Tibial artery (tissue), 4 donors: ENCODE measurements at regions not wholly inside any gene's neighbourhood (a gene's known extent, or its start where the extent isn't known, plus 50 kb on each side); places are given as distances from the start of the nearest gene placed in this dataset.

ENCODE experiments used
- DNase-seq, 2 donors: peaks; one replicate each; pipeline ENCODE4 v3.0.0-alpha.2; 2019
- H3K27ac ChIP-seq, 2 donors: fragments of 200-600 bp; sonication (generic) in 1 of 2; 1 replicate in 1 of 2; 2 replicates in 1 of 2; pipeline ENCODE4 v1.5.1; 2018 to 2019; ENCODE audit warnings: mild to moderate bottlenecking in 1 of 2
- H3K27me3 ChIP-seq, 2 donors: fragments of 200-600 bp; sonication (generic) in 1 of 2; one replicate each; pipeline versions ENCODE4 v1.5.1 to v1.6.0; 2016 to 2019
- H3K36me3 ChIP-seq, 3 donors: fragments of 200-600 bp; sonication (generic) in 2 of 3; one replicate each; pipeline ENCODE4 v1.5.1; 2016 to 2019; ENCODE audit warnings: mild to moderate bottlenecking in 2 of 3
- H3K4me1 ChIP-seq, 4 donors: fragments of 200-600 bp; sonication (generic) in 2 of 4; 1 replicate in 3 of 4; 2 replicates in 1 of 4; pipeline ENCODE4 v1.5.1; 2016 to 2019
- H3K4me3 ChIP-seq, 2 donors: fragments of 200-600 bp; sonication (generic) in 1 of 2; 1 replicate in 1 of 2; 2 replicates in 1 of 2; pipeline ENCODE4 v1.5.1; 2018 to 2019; ENCODE audit warnings: mild to moderate bottlenecking in 2 of 2
- H3K9me3 ChIP-seq, 3 donors: fragments of 200-600 bp; sonication (generic) in 1 of 3; one replicate each; pipeline ENCODE4 v1.5.1; 2016 to 2019
- intact Hi-C: fragments of 100-400 bp; cut with DNase I; formaldehyde crosslinking; loops from one replicate; pipeline ENCODE4 v1.15.0; 2023; ENCODE audit warnings: low total_unique reads
- TF ChIP-seq, protein P1 (sequence below), 2 experiments: fragments of 200-600 bp in 1 of 2; fragments of 450-650 bp in 1 of 2; IDR thresholded peaks; one replicate each; pipeline ENCODE4 v1.5.1; 2017 to 2019; ENCODE audit warnings: antibody characterized with exemption in 2 of 2, mild to moderate bottlenecking in 1 of 2, moderate library complexity in 1 of 2

DNA sequence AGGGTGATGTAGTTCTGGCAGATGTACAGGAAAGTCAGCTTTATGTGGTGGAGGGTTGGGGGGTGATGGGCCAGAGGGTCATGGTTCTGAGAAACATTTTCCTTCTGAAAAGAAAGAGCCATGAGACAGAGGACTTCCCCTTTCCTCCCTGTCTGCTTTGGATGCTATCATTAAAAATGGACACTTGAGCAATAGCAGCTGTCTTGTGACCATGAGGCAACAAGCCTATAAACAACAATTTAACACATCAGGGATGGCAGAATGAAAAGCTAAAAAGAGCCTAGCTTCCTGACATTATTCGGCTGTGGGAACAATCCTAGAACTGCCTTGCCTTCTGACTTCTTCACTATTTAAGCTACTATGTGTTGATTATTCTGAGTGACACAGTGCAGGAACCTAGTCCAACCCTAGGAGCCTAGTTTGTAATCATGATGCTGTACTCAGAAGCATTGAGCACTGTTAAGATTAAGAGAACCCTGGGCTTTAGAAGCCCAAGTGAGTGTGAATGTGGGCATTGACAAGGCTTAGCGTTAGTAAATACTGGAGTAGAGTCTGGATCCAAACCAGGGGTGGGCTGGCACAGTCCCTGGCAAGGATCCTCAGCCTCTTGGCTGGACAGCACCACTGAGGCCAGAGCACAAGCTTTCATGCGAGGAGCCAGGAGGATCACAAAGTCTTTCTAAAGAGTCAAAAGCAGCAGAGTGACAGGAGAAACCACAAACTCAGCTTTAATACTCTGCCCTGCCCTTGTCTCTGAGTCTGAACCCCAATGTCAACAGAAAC lies 178.5 kb upstream of the EGFLAM start:
- no peak for DNase-seq
- intact Hi-C loops, result no loop called here
- Histone ChIP-seq H3K4me1 (no peaks in the 10 kb centered on the region), H3K4me3 (no peak overlapping the region), H3K27ac (no peak overlapping the region), H3K9me3 (no peaks in the 10 kb centered on the region), H3K27me3 (no peaks in the 10 kb centered on the region), H3K36me3 (no peaks in the 10 kb centered on the region)
- TF ChIP-seq, protein P1, sequence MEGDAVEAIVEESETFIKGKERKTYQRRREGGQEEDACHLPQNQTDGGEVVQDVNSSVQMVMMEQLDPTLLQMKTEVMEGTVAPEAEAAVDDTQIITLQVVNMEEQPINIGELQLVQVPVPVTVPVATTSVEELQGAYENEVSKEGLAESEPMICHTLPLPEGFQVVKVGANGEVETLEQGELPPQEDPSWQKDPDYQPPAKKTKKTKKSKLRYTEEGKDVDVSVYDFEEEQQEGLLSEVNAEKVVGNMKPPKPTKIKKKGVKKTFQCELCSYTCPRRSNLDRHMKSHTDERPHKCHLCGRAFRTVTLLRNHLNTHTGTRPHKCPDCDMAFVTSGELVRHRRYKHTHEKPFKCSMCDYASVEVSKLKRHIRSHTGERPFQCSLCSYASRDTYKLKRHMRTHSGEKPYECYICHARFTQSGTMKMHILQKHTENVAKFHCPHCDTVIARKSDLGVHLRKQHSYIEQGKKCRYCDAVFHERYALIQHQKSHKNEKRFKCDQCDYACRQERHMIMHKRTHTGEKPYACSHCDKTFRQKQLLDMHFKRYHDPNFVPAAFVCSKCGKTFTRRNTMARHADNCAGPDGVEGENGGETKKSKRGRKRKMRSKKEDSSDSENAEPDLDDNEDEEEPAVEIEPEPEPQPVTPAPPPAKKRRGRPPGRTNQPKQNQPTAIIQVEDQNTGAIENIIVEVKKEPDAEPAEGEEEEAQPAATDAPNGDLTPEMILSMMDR (IDR thresholded peaks at IDR 0.05), result no peak

DNA sequence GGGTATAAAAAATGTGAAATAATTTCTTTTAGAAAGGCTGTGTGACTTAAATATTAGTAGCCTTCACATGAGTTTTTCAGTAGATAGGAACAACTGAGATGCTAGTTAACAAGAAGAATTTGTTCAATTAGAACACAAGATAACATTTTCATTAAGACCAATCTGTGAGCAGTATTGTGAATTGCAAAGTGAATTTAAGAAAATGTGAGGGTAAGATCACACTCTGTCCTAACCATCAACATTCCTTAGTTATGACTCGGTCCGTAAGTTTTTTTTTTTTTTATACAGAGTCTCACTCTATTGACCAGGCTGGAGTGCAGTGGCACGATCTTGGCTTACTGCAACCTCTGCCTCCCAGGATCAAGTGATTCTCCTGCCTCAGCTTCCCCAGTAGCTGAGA lies 180.2 kb upstream of the EGFLAM start:
- Histone ChIP-seq H3K36me3 (no peaks in the 10 kb centered on the region), H3K4me1 (no peaks in the 10 kb centered on the region), H3K4me3 (no peak overlapping the region), H3K9me3 (peaks cover 0 to 4% (median 0%) of the 10 kb centered on the region in 3 donors), H3K27ac (no peak overlapping the region), H3K27me3 (no peaks in the 10 kb centered on the region)
- TF ChIP-seq, protein P1 (IDR thresholded peaks at IDR 0.05), result no peak
- intact Hi-C loops, result no loop called here
- no peak for DNase-seq

DNA sequence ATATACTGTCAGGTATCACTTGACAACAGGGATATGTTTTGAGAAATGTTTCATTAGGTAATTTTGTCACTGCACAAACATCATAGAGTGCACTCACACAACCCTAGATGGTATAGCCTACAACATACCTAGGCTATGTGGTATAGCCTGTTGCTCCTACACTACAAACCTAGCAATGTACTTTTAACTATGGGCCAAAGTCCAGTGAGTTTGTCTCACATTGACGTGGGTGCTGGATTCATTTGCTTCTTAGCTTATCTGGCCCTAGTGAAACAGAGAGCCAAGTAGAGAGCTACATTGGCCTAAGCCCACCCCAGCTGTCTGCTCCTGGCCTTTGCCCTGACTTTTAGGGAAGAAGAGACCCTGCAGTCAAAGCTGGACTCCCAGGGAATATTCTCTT lies 180.7 kb upstream of the EGFLAM start:
- peaks cover 0 to 4% (median 0%) of the 10 kb centered on the region in 3 donors for H3K9me3 ChIP-seq
- intact Hi-C loops, result no loop called here
- H3K4me1 ChIP-seq, result no peaks in the 10 kb centered on the region
- H3K4me3 ChIP-seq, result no peak overlapping the region
- TF ChIP-seq, protein P1 (IDR thresholded peaks at IDR 0.05), result no peak
- H3K27ac ChIP-seq, result no peak overlapping the region
- DNase-seq, result no peak
- no peaks in the 10 kb centered on the region for H3K27me3 ChIP-seq
- no peaks in the 10 kb centered on the region for H3K36me3 ChIP-seq

DNA sequence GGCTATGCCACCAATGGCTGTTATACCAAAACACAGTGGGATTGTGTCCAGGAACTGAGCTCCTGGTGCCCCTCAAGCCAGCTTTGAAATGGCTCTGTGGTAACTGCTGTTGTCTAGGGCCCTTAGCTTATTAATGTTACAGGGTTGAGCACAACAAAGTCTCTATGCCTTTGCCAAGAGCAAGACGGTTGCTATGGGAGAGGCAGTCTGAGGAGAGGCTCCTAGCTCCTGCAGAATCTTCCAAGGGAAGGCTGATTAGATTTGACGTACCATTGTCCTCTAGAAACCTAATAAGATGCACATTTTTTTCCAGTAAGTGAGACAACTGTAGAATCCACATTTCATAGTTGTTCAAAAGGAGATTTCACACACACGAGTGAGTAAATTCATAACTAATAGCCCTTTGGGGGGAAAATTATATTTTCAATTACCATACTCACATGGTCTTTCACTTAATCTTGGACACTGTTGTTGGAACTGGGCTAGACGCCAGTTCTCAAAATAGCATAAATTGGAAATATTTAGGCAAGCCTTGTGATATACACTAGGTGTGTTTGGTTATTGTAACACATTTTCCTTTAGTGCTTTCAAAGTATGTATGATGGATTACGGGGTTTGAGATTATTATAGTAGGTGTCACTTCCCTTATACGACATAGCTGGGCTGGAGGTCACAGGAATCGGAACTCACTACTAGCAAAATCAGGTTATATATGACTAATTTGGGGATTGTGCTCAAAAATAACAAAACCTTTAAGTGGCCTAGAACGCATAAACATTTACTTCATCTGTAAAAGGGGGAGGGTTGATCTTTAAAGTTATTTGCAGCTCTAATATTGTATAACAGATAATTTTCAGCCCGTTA lies 186.3 kb upstream of the EGFLAM start:
- peaks cover 0 to 4% (median 0%) of the 10 kb centered on the region in 3 donors for H3K9me3 ChIP-seq
- no peak for DNase-seq
- intact Hi-C loops, result no loop called here
- H3K36me3 ChIP-seq, result no peaks in the 10 kb centered on the region
- H3K27ac ChIP-seq, result no peak overlapping the region
- no peaks in the 10 kb centered on the region for H3K4me1 ChIP-seq
- no peak overlapping the region for H3K4me3 ChIP-seq
- TF ChIP-seq, protein P1 (IDR thresholded peaks at IDR 0.05), result no peak
- no peaks in the 10 kb centered on the region for H3K27me3 ChIP-seq

DNA sequence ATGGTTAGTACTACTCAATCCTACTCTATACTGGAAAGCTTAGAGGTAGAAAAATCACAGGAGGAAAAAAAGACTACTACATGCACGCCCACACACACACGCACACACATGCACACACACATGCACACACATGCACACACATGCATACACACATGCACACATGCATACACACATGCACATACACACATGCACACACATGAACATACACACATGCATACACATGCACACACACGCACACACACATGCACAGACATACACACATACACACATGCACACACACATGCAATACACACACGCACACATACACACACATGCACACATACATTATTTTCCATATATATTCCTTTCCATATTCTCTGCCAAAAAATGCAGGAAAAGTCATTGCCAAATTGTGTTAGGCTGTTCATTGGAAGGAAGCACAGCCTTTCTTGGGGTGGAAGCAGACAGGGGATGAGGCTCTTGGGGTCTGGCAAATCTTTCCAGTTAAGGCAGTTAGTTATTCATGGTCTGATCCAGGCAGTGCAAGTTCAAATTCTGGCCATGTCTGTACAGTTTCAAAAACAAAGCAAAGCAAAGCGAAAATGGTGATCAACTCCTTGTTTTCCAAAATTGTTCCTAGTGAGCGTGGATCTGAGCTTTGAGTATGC lies 187.9 kb upstream of the EGFLAM start:
- no peak for DNase-seq
- H3K4me3 ChIP-seq, result no peak overlapping the region
- TF ChIP-seq, protein P1 (IDR thresholded peaks at IDR 0.05), result no peak
- no peak overlapping the region for H3K27ac ChIP-seq
- H3K27me3 ChIP-seq, result no peaks in the 10 kb centered on the region
- no peaks in the 10 kb centered on the region for H3K4me1 ChIP-seq
- intact Hi-C loops, result no loop called here
- no peaks in the 10 kb centered on the region for H3K36me3 ChIP-seq
- peaks cover 0 to 4% (median 0%) of the 10 kb centered on the region in 3 donors for H3K9me3 ChIP-seq
